Psoas muscle (tissue), 7 donors: ENCODE measurements at regions not wholly inside any gene's neighbourhood (a gene's known extent, or its start where the extent isn't known, plus 50 kb on each side); places are given as distances from the start of the nearest gene placed in this dataset.
A peak's percentile ranks its signal among the peaks of the same experiment; 100 is the strongest.

Experiments used
- ATAC-seq, 4 donors: fragments of 200-7000 bp; cut with Tn5 transposase; one replicate each; pipeline ENCODE4 v1.9.1; 2020; ENCODE audit warnings: moderate library complexity in 3 of 4, mild to moderate bottlenecking in 2 of 4
- DNase-seq, 2 donors: peaks; one replicate each; pipeline ENCODE4 v3.0.0-alpha.2; 2020
- H3K27ac ChIP-seq: fragments of 200-600 bp; one replicate; pipeline ENCODE4 v1.8.0; 2022
- H3K27me3 ChIP-seq, 3 donors: fragments of 200-600 bp in 1 of 3; one replicate each; pipeline versions ENCODE4 v1.6.1 to v1.8.0; 2013 to 2022; ENCODE audit warnings: low read length in 2 of 3, mild to moderate bottlenecking in 2 of 3, moderate library complexity in 1 of 3; ENCODE audit not compliant: insufficient read depth in 3 of 3
- H3K36me3 ChIP-seq, 2 donors: fragments of 200-600 bp in 1 of 2; one replicate each; pipeline versions ENCODE4 v1.6.1 to v1.8.0; 2013 to 2022; ENCODE audit warnings: low read depth in 1 of 2, mild to moderate bottlenecking in 1 of 2, moderate library complexity in 1 of 2; ENCODE audit not compliant: insufficient read depth in 1 of 2
- H3K4me1 ChIP-seq: fragments of 200-600 bp; one replicate; pipeline ENCODE4 v1.8.0; 2022
- H3K4me3 ChIP-seq: fragments of 200-600 bp; one replicate; pipeline ENCODE4 v1.8.0; 2022; ENCODE audit warnings: mild to moderate bottlenecking
- H3K9me3 ChIP-seq: fragments of 200-600 bp; one replicate; pipeline ENCODE4 v1.8.0; 2022
- WGBS, 3 donors: extraction: QIAGEN DNeasy Blood & Tissue Kit; methylation state at CpG; one replicate each; pipeline versions ENCODE4 v1.1.6 to v1.1.7; 2013; 5-methylcytosine and 5-hydroxymethylcytosine counted together
- intact Hi-C, 2 donors: fragments of 100-400 bp; cut with DNase I; formaldehyde crosslinking; loops; one replicate each; pipeline versions ENCODE4 v1.11.0 to v1.14.2; 2022
- TF ChIP-seq, protein P1 (sequence below): fragments of 200-600 bp; IDR thresholded peaks from one replicate; pipeline ENCODE4 v1.8.0; 2022; ENCODE audit warnings: antibody characterized with exemption
- donor health status: healthy with polysubstance abuse.
- donor health status: DM: no; HTN: no; CAD: no; lungs with moderate emphysema.
- donor health status: Bipolar disorder and iron deficiency.
- donor health status: healthy.
- donor health status: DM: yes; HTN: yes; CAD: no.
- donor health status: DM: no; HTN: no; CAD: no.
- donor health status: DM: yes; HTN: yes; CAD: no.

- TF ChIP-seq, protein P1, sequence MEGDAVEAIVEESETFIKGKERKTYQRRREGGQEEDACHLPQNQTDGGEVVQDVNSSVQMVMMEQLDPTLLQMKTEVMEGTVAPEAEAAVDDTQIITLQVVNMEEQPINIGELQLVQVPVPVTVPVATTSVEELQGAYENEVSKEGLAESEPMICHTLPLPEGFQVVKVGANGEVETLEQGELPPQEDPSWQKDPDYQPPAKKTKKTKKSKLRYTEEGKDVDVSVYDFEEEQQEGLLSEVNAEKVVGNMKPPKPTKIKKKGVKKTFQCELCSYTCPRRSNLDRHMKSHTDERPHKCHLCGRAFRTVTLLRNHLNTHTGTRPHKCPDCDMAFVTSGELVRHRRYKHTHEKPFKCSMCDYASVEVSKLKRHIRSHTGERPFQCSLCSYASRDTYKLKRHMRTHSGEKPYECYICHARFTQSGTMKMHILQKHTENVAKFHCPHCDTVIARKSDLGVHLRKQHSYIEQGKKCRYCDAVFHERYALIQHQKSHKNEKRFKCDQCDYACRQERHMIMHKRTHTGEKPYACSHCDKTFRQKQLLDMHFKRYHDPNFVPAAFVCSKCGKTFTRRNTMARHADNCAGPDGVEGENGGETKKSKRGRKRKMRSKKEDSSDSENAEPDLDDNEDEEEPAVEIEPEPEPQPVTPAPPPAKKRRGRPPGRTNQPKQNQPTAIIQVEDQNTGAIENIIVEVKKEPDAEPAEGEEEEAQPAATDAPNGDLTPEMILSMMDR: no peak
- no peak for DNase-seq
- Histone ChIP-seq H3K9me3 (no peaks in the 10 kb centered on the region), H3K4me1 (no peaks in the 10 kb centered on the region), H3K27me3 (no peaks in the 10 kb centered on the region), H3K4me3 (no peak overlapping the region), H3K36me3 (no peaks in the 10 kb centered on the region), H3K27ac (no peak overlapping the region)
- intact Hi-C loops: loop anchor here in 1 of 2 donors (5.0 kb wide), 1 partner anchor 52 kb away; no protein-coding TSS in a partner anchor
- 76 to 88% (median 84%) methylated on average over 5 of the region's 5 CpGs for WGBS, 3 donors
- no peak for ATAC-seq
Measured at GRCh38 chr1:198879711-198880306, 241.0 kb downstream of the PTPRC start.

- Histone ChIP-seq H3K4me1 (no peaks in the 10 kb centered on the region), H3K4me3 (no peak overlapping the region), H3K9me3 (no peaks in the 10 kb centered on the region), H3K27me3 (no peaks in the 10 kb centered on the region), H3K27ac (no peak overlapping the region), H3K36me3 (no peaks in the 10 kb centered on the region)
- no peak for ATAC-seq
- 97 to 99% (median 98%) methylated on average over 2 of the region's 2 CpGs for WGBS, 3 donors
- no peak for DNase-seq
- intact Hi-C loops: loop anchor here in 1 of 2 donors (5.0 kb wide), 1 partner anchor 52 kb away; no protein-coding TSS in a partner anchor
- TF ChIP-seq, protein P1: no peak
Measured at GRCh38 chr1:198880397-198880796, 241.6 kb downstream of the PTPRC start.

GRCh38 chr1:198880818-198881597, 242.2 kb downstream of the PTPRC start:
- TF ChIP-seq, protein P1: no peak
- DNase-seq (no peak), ATAC-seq (peak; percentile 42 to 71 (median 52))
- H3K27me3 ChIP-seq: no peaks in the 10 kb centered on the region
- no peaks in the 10 kb centered on the region for H3K36me3 ChIP-seq
- H3K9me3 ChIP-seq: no peaks in the 10 kb centered on the region
- no peaks in the 10 kb centered on the region for H3K4me1 ChIP-seq
- 94 to 99% (median 97%) methylated on average over 4 of the region's 4 CpGs for WGBS, 3 donors
- no peak overlapping the region for H3K4me3 ChIP-seq
- H3K27ac ChIP-seq: no peak overlapping the region
- intact Hi-C loops: loop anchor here in 1 of 2 donors (5.0 kb wide), 1 partner anchor 51 kb away; no protein-coding TSS in a partner anchor

DNA sequence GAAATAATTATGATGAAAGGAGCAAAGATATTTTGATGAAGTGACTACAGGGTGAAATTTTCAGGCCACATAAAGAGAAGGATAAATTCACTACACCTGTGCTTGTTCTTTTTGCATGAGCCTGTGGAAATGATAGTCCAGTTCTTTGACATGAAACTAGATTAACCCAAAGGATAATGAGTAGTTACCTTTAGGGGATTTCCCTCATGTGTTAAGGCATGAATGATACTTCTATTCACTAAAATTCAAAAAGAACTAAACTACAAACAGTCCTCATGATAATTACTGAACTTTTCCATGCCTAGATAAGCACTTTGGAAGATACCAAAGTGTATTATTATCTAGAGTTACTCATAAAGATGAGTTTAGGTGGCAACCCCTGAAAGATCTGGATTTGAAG, 244.3 kb downstream of the PTPRC start:
- intact Hi-C loops: loop anchor here in 1 of 2 donors (5.0 kb wide), 1 partner anchor 49 kb away; no protein-coding TSS in a partner anchor
- Histone ChIP-seq H3K27ac (no peak overlapping the region), H3K27me3 (no peaks in the 10 kb centered on the region), H3K9me3 (no peaks in the 10 kb centered on the region), H3K4me1 (no peaks in the 10 kb centered on the region), H3K4me3 (no peak overlapping the region), H3K36me3 (no peaks in the 10 kb centered on the region)
- no peak for DNase-seq
- TF ChIP-seq, protein P1: no peak
- no peak for ATAC-seq
